KOPT-K1 (cell line): ENCODE measurements at regions not wholly inside any gene's neighbourhood (a gene's known extent, or its start where the extent isn't known, plus 50 kb on each side); places are given as distances from the start of the nearest gene placed in this dataset.
"Not testable (repeated sequence)": the region's sequence is repeated elsewhere in the genome, so short reads cannot be mapped to it uniquely, and the experiment has no call there.

ENCODE experiments used
- H3K27ac ChIP-seq: fragments of 200-600 bp; sonication (generic); 2 replicates; pipeline ENCODE4 v1.5.1; 2016; ENCODE audit warnings: antibody characterized with exemption, mild to moderate bottlenecking, low read depth, low read length; ENCODE audit not compliant: poor library complexity, severe bottlenecking
- H3K36me3 ChIP-seq: fragments of 200-600 bp; sonication (generic); 2 replicates; pipeline ENCODE4 v1.5.1; 2017; ENCODE audit warnings: antibody characterized with exemption, mild to moderate bottlenecking, low read length, moderate library complexity; ENCODE audit not compliant: insufficient read depth
- H3K9me3 ChIP-seq: fragments of 200-600 bp; sonication (generic); 2 replicates; pipeline ENCODE4 v1.5.1; 2017; ENCODE audit warnings: antibody characterized with exemption, low read length, mild to moderate bottlenecking; ENCODE audit not compliant: insufficient read depth, poor library complexity, severe bottlenecking

DNA sequence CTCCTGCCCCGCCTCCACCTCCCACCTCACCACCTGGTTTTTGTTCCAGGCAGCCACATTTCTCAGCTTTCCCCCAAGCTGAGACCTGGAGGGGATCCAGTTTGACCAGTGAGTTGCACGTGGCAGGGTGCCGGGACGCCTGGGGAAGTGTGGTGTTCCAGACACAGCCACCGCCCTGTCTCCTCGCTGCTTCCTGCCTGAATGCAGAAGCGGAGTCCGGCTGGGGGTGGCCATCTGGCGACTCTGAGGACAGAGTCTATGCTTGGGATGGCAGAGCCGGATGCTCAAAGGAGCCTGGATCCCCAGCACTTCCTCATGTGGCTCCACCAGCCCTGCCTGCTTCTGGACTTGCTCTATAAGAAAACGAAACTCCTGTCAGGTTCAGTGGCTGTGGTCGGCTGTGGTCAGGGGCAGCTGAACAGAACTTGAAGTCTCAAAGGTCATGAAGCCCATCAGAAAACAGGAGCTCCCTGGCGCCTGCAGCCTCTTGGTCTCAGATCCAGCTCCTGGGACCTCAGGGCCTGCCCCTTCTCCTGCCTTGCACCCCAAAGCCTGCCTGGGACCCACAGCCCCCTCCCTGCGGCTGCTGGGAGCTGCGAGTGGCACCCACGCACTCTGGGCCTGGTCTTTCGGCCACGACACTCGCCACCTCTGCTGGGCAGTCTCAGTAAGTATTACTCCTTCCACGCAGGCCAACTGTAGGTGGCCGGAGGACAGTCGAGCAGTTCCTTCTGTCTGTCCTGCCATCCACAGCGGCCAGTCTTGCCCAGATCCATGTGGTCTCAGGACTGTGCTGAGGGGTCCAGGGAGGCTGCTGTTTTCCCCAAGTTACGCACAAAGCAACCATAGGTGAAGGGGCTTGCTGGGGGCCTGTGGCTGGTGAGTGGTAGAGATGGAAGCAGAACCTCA, 112.8 kb upstream of the MEF2A start:
- Histone ChIP-seq H3K36me3 (no peaks in the 10 kb centered on the region), H3K27ac (no peak overlapping the region), H3K9me3 (no peaks in the 10 kb centered on the region)

DNA sequence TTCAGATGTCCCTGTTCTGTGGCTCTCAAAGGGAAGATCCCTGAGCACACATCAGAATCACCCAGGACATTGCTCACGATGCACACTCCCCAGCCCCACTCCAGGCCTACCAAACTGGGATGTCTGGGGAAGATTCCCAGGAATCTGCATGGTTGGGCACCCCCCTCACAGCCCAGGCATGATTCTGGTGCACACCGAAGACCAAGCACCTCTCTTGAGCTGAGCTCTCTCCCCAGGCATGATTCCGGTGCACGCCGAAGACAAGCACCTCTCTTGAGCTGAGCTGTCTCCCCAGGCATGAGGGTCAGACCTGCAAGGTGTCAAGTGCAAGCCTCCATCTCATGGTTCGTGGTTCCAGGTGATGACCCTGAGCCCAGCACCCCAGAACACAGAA, 112.2 kb upstream of the MEF2A start:
- Histone ChIP-seq H3K36me3 (no peaks in the 10 kb centered on the region), H3K27ac (no peak overlapping the region), H3K9me3 (no peaks in the 10 kb centered on the region)

DNA sequence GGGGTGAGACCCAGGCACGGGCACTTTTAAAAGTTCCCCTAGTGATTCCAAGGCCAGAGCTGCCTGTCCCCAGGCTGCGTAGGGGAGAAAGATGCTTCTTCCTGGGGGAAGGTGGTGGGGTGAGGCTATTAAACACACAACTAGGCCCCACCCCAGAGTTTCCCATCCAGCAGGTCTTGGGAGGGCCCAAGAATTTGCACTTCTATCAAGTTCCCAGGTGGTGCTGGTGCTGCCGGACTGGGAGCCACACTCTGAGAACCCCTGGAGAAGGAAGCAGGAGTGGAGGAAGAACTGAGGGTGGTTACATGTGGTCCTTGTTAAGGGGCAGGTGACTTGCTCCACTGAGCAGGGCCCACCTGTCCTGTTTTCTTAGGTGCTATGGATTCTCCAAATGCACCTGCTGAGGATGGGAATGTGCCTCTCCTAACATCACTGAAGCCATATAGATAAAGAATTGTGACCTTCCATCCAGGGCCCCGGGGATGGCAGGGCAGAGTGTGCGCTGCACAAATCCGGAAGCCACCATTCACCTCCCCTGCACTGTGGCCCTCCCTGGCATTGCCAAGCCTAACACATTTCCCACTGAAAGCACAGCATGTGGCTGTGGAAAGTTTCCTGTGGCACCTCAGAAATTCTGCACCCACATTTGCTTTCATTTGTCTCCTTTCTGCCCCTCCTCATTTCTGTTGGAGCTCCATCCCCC, 111.5 kb upstream of the MEF2A start:
- no peaks in the 10 kb centered on the region for H3K36me3 ChIP-seq
- H3K9me3 ChIP-seq = no peaks in the 10 kb centered on the region
- no peak overlapping the region for H3K27ac ChIP-seq

DNA sequence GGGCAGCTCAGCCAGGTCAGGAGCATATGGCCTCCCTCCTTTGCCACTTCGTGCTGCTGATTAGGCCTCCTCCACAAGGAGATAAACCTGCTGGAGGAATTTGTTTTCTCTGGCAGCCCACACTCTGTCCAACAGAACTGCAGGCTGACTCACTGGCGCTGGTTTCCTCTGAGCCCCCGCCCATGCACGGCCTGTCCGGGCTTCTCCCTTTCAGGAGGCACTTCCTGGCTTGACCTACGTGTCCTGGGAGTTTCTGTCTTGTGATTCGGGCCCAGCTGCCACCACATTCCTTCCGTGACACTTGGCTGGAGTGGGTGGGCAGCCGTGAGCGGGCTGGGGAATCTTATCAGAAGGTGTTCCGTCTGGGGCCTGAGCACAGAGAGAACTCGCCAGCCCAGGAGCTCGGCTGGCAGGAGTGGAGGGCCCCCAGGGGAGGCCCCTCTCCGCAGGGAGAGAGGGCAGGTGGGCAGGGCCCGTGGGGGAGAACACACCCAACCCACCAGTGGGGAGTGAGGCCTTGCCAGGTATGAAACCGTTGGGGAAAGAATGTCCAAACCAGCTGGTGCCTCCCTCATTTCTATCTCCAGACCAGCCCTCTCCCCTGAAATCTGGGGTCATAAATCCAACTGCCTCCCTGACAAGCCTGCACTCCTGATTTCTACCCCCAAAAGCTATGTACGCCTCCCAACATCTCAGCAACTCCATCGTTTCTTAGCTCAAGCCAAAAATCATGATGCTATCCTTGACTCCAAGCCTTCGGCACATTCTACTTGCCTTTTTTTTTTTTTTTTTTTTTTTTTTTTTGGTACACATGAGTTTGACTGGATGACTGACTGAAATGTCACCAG, 110.6 kb upstream of the MEF2A start:
- Histone ChIP-seq H3K36me3 (no peaks in the 10 kb centered on the region), H3K9me3 (no peaks in the 10 kb centered on the region), H3K27ac (no peak overlapping the region)

DNA sequence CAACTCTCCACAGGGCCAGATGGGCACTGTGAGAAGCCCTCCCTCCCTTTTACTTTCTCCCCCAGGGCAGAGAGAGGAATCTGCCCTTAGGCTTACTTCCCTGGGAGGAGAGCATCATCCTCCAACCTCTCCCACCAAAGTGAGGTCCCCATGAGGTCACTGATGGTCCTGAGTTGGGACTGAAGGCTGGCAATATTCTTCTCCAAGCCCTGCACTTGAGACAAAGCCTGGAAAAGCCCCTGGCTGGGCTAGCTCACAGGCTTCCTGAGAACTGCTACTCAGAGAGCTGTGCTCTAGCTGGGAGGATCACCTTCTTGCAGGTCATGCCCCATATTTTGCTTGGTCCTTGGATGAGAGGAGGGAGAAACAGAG, 110.0 kb upstream of the MEF2A start:
- Histone ChIP-seq H3K36me3 (no peaks in the 10 kb centered on the region), H3K27ac (no peak overlapping the region), H3K9me3 (no peaks in the 10 kb centered on the region)

DNA sequence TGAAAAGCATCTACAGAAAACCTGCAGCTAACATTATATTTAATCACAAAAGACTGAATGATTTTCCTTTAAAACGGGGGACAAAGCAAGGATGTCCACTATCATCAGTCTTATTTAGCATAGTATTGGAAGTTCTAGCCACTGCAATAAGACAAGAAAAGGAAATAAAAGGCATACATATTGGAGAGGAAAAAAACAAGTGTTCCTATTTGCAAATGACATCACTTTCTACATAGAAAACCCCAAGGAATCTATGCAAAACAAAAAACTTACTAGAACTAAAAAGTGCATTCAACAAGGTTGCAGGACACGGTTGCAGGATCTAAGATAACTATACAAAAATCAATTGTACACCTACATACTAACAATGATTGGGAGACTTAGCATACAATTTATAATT, 101.6 kb upstream of the MEF2A start:
- Histone ChIP-seq H3K36me3 (no peaks in the 10 kb centered on the region), H3K9me3 (peaks cover 21% of the 10 kb centered on the region), H3K27ac (no peak overlapping the region)

DNA sequence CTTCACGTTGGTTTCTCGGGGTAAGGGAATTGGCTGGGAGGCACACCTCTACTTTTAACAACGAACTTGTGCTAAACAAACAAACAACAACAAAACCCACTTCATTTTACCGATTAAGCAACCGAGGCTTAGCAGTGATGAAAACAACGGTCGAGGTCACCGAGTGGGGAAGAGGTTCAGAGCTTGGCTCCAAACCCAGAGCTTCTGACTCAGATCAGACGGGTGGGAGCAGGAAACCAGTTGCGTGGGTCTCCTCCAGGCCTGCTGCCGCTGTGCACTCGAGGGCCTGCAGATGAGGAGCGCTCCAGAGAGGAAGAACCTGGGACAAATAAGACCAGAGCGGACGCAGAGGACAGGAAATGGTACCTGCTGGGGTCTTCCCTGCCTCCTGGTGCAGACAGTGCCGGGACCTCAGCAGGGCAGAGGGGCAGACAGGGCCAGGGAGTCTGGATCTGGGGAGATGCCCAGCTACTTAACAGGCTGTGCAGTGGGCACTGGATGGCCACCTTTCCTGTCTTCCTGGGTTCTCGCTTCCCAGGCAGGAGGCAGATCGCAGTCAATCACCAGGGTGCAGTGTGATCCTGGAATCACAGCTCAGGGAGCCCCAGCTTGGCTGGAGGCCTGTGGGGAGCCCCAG, 99.0 kb upstream of the MEF2A start:
- peaks cover 21% of the 10 kb centered on the region for H3K9me3 ChIP-seq
- no peaks in the 10 kb centered on the region for H3K36me3 ChIP-seq
- H3K27ac ChIP-seq = no peak overlapping the region

DNA sequence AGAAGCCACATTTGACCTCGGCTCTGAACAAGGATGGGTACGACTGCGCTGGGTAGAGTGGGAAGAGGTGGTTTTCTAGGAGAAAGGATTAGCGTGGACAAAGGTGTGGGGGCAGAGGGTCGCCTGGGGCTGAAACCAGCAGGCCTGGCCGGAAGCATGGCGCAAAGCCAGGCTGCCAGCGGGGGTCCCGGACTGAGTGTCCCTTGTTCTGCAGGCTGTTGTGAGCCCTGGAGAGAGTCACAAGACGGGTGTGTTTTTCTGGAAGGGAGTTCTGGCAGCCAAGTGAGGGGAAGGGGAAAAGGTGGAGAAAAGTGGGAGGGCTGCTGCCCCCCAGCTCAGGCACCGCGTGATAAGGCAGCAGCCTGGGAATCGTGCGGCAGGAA, 98.5 kb upstream of the MEF2A start:
- peaks cover 21% of the 10 kb centered on the region for H3K9me3 ChIP-seq
- H3K27ac ChIP-seq = no peak overlapping the region
- no peaks in the 10 kb centered on the region for H3K36me3 ChIP-seq

DNA sequence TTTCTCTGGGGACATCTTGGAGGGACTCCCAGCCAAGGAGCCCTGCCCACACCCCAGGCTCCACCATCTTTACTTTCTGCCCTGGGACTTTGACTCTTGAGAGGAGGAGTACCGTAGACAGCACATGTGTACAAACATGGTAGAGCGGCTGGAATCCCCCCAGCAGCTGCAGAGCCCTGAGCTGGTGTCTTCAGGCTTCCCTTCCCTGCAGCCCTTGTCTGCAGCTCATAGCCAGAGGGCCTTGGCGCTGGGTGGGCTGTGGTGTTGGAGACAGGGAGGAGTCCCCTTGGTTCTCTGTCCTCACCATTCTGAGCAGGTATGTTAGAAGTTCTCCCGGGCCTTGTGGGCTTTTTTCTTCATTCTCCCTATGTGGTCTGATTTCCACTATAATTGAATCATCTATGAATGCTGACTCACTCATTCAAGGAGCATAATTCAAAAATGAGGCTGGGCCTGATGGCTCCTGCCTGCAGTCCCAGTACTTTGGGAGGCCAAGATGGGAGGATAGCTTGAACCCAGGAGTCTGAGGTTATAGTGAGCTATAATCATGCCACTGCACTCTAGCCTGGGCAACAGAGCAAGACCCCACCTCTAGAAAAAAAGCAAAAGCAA, 97.8 kb upstream of the MEF2A start:
- H3K27ac ChIP-seq = no peak overlapping the region
- peaks cover 21% of the 10 kb centered on the region for H3K9me3 ChIP-seq
- no peaks in the 10 kb centered on the region for H3K36me3 ChIP-seq

DNA sequence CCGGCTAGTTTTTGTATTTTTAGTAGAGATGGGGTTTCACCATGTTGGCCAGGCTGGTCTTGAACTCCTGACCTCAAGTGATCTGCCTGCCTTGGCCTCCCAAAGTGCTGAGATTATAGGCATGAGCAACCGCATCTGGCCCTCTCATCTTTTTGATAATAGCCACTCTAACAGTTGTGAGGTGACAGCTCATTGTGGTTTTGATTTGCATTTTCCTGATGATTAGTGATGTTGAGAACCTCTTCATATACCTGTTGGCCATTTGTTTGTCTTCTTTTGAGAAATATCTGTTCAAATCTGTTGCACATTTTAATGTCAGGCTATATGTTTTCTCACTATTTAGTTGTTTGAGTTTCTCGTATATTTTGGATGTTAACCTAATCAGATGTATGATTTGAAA, 95.6 kb upstream of the MEF2A start:
- not testable (repeated sequence) for H3K36me3 ChIP-seq, H3K27ac ChIP-seq, H3K9me3 ChIP-seq

DNA sequence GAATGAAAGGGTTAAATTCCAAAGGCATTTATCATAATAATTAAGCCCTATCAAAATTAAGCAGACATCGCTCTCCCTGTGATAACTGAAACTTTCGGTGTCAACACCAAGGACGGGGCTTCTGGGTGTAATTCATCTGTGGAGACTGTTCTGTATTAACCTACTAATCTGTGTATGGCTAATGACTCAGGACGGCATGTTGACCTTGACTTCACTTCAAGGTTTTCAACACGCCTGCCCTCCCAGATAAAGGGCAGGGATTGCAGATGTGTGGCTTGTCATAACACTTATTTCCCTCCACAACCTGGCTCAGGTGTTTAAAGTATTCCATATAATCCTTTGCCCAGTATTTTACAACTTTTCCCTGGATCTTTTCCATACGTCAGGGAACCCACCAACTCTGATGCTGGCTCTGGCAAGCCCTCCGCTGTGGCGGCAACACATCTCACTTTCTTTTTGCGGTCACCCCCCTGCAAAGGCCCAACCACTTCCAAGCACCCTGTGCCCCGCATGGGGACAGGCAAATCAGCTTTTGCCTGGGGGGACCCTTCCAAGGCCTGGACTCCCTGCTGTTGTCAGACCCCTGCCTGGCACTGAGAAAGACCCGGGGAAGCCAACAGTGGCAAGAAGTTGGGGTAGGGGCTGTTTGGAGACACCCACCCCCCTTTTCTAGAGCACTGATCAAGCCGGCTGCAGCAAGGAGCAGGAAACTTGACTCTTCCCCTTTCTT, 93.2 kb upstream of the MEF2A start:
- Histone ChIP-seq H3K9me3 (no peaks in the 10 kb centered on the region), H3K36me3 (no peaks in the 10 kb centered on the region), H3K27ac (no peak overlapping the region)

DNA sequence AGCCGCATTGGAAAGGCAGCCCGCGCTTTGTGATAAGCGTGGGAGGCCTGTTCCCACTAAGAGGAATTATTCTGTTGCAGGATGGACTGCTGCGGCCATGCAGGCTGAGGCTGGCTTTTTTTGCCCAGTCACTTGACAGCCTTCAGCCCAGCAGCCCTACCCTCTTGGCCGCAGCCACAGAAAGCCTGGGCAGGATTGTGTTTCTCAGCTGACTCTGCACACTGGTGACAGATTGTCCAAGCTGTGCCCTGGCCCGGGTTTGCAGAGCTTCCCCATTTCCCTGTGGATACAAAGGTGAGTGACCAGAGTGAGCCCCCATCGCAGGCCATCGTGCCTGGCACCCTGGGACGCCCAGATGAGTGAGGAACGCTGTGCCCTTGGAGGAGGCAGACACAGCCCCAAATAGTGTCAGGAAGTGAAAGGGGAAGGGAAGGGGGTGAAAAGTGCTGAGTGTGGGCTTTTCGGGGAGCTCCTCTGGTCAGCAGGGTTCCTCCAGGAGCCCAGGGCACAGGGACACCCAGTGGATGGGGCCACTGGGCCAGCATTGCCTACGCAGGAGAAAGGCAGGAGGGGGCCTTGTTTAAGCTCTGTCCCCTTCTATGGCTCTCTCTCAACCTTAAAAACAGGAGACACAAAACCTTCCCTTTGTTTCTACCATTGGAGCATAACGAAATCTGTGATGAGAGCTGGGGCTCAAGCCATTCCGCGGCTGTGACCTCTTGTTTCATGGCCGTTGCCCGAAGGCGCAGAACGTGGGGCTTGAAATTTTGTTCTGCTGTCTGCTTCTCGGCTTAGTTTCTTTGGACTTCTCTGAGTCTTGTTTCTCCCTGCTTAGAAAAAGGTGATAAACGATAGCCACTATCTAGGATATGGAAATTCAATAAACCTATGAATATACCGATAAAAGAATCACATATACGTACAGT, 91.5 kb upstream of the MEF2A start:
- no peak overlapping the region for H3K27ac ChIP-seq
- H3K36me3 ChIP-seq = no peaks in the 10 kb centered on the region
- no peaks in the 10 kb centered on the region for H3K9me3 ChIP-seq
